NCI-H187 (cell line): ENCODE measurements at regions not wholly inside any gene's neighbourhood (a gene's known extent, or its start where the extent isn't known, plus 50 kb on each side); places are given as distances from the start of the nearest gene placed in this dataset.

Source experiments
- DNase-seq, 2 experiments: peaks; one replicate each; lab custom pipeline; 2025; lab: John Stamatoyannopoulos, UW

GRCh38 chr2:238638100-238638981 lies 209.5 kb upstream of the TWIST2 start:
- no peak for DNase-seq

- no peak for DNase-seq
Measured at GRCh38 chr2:238638982-238639628, 208.8 kb upstream of the TWIST2 start.

GRCh38 chr2:238640486-238640885 lies 207.4 kb upstream of the TWIST2 start:
- DNase-seq: no peak

GRCh38 chr2:238642973-238643372 lies 204.9 kb upstream of the TWIST2 start:
- DNase-seq: no peak

- DNase-seq: no peak
Measured at GRCh38 chr2:238643400-238643907, 204.4 kb upstream of the TWIST2 start.

- no peak for DNase-seq
Measured at GRCh38 chr2:238644095-238645081, 203.5 kb upstream of the TWIST2 start.

GRCh38 chr2:238645095-238645494 lies 202.8 kb upstream of the TWIST2 start:
- no peak for DNase-seq

- DNase-seq: no peak
Measured at GRCh38 chr2:238645716-238646115, 202.2 kb upstream of the TWIST2 start.

GRCh38 chr2:238646281-238646680 lies 201.6 kb upstream of the TWIST2 start:
- DNase-seq: no peak

- no peak for DNase-seq
Measured at GRCh38 chr2:238646803-238647202, 201.1 kb upstream of the TWIST2 start.

- DNase-seq: no peak
Measured at GRCh38 chr2:238649123-238649522, 198.8 kb upstream of the TWIST2 start.

GRCh38 chr2:238649936-238650518 lies 197.9 kb upstream of the TWIST2 start:
- no peak for DNase-seq

- DNase-seq: no peak
Measured at GRCh38 chr2:238650536-238650935, 197.3 kb upstream of the TWIST2 start.

- DNase-seq: no peak
Measured at GRCh38 chr2:238651306-238652052, 196.4 kb upstream of the TWIST2 start.

GRCh38 chr2:238652053-238652770 lies 195.7 kb upstream of the TWIST2 start:
- DNase-seq: no peak

GRCh38 chr2:238652771-238653157 lies 195.1 kb upstream of the TWIST2 start:
- DNase-seq: no peak

- DNase-seq: no peak
Measured at GRCh38 chr2:238653431-238654109, 194.3 kb upstream of the TWIST2 start.

- DNase-seq: no peak
Measured at GRCh38 chr2:238654479-238655197, 193.2 kb upstream of the TWIST2 start.
